Gastroesophageal sphincter (tissue), 4 donors: ENCODE measurements at regions not wholly inside any gene's neighbourhood (a gene's known extent, or its start where the extent isn't known, plus 50 kb on each side); places are given as distances from the start of the nearest gene placed in this dataset.

Experiments used
- ATAC-seq: fragments of 150-250 bp; one replicate; pipeline ENCODE4 v1.9.1; 2016; ENCODE audit warnings: mild to moderate bottlenecking, moderate library complexity
- H3K27ac ChIP-seq, 4 donors: fragments of 200-600 bp; sonication (generic) in 3 of 4; 1 replicate in 3 of 4; 2 replicates in 1 of 4; pipeline ENCODE4 v1.5.1; 2016 to 2019
- H3K27me3 ChIP-seq: fragments of 200-600 bp; sonication (generic); one replicate; pipeline ENCODE4 v1.5.1; 2019
- H3K36me3 ChIP-seq, 2 donors: fragments of 200-600 bp; sonication (generic); one replicate each; pipeline ENCODE4 v1.5.1; 2019; ENCODE audit warnings: control low read depth in 1 of 2
- H3K4me1 ChIP-seq, 3 donors: fragments of 200-600 bp; sonication (generic); 1 replicate in 2 of 3; 2 replicates in 1 of 3; pipeline ENCODE4 v1.5.1; 2016 to 2019; ENCODE audit warnings: control low read depth in 2 of 3
- H3K4me3 ChIP-seq, 2 donors: fragments of 200-600 bp; sonication (generic); one replicate each; pipeline ENCODE4 v1.5.1; 2019; ENCODE audit warnings: mild to moderate bottlenecking in 1 of 2, moderate library complexity in 1 of 2
- H3K9me3 ChIP-seq, 3 donors: fragments of 200-600 bp; sonication (generic); one replicate each; pipeline ENCODE4 v1.5.1; 2017 to 2019; ENCODE audit warnings: control low read depth in 2 of 3
- CTCF ChIP-seq, 4 experiments: fragments of 200-600 bp in 2 of 4; fragments of 450-650 bp in 2 of 4; sonication (generic) in 1 of 4; IDR thresholded peaks; one replicate each; pipeline ENCODE4 v1.5.1; 2017 to 2019; ENCODE audit warnings: antibody characterized with exemption in 4 of 4, mild to moderate bottlenecking in 2 of 4, moderate library complexity in 2 of 4
- EP300 ChIP-seq: sonication (generic); formaldehyde crosslinking; IDR thresholded peaks from one replicate; pipeline ENCODE4 v1.6.1; 2017; ENCODE audit warnings: antibody characterized with exemption, mild to moderate bottlenecking
- POLR2A ChIP-seq, 2 donors: fragments of 450-650 bp; IDR thresholded peaks; one replicate each; pipeline ENCODE4 v1.6.1; 2017; ENCODE audit warnings: antibody characterized with exemption in 2 of 2, mild to moderate bottlenecking in 2 of 2, moderate library complexity in 1 of 2
- POLR2AphosphoS5 ChIP-seq: sonication (generic); formaldehyde crosslinking; IDR thresholded peaks from one replicate; pipeline ENCODE4 v1.6.1; 2017; ENCODE audit warnings: antibody characterized with exemption
- WGBS, 2 donors: methylation state at CpG; one replicate each; pipeline ENCODE4 v1.1.5; 2018; ENCODE audit warnings: low coverage in 1 of 2; 5-methylcytosine and 5-hydroxymethylcytosine counted together

- no peaks in the 10 kb centered on the region for H3K36me3 ChIP-seq
- WGBS, 2 donors: 21 to 26% methylated on average over 4 of the region's 4 CpGs
- no peaks in the 10 kb centered on the region for H3K4me1 ChIP-seq
- no peaks in the 10 kb centered on the region for H3K27me3 ChIP-seq
- ATAC-seq: no peak
- no peak overlapping the region for H3K4me3 ChIP-seq
- H3K27ac ChIP-seq: no peak overlapping the region
- H3K9me3 ChIP-seq: no peaks in the 10 kb centered on the region
- TF ChIP-seq EP300 (no peak), CTCF (IDR thresholded peaks at IDR 0.05) (no peak), POLR2A (IDR thresholded peaks at IDR 0.05) (no peak), POLR2AphosphoS5 (no peak)
These were observed 496.2 kb upstream of the KLHL1 start for GRCh38 chr13:70604448-70604847.

GRCh38 chr13:70593716-70594115 is 485.5 kb upstream of the KLHL1 start:
- H3K36me3 ChIP-seq: no peaks in the 10 kb centered on the region
- ATAC-seq: no peak
- WGBS, 2 donors: 48 to 83% methylated on average over 2 of the region's 3 CpGs
- H3K27me3 ChIP-seq: no peaks in the 10 kb centered on the region
- no peaks in the 10 kb centered on the region for H3K9me3 ChIP-seq
- no peak overlapping the region for H3K27ac ChIP-seq
- H3K4me3 ChIP-seq: no peak overlapping the region
- TF ChIP-seq POLR2A (IDR thresholded peaks at IDR 0.05): no peak
- TF ChIP-seq EP300: no peak
- no peak for TF ChIP-seq POLR2AphosphoS5
- no peak for TF ChIP-seq CTCF (IDR thresholded peaks at IDR 0.05)
- H3K4me1 ChIP-seq: no peaks in the 10 kb centered on the region

- TF ChIP-seq POLR2A (IDR thresholded peaks at IDR 0.05) (no peak), POLR2AphosphoS5 (no peak), EP300 (no peak), CTCF (IDR thresholded peaks at IDR 0.05) (no peak)
- ATAC-seq: no peak
- no peaks in the 10 kb centered on the region for H3K9me3 ChIP-seq
- H3K4me1 ChIP-seq: no peaks in the 10 kb centered on the region
- H3K27ac ChIP-seq: no peak overlapping the region
- no peak overlapping the region for H3K4me3 ChIP-seq
- 89 to 90% methylated on average over 4 of the region's 4 CpGs for WGBS, 2 donors
- H3K27me3 ChIP-seq: no peaks in the 10 kb centered on the region
- no peaks in the 10 kb centered on the region for H3K36me3 ChIP-seq
These were observed 476.9 kb upstream of the KLHL1 start for GRCh38 chr13:70585109-70585508.

GRCh38 chr13:70580825-70581224 is 472.6 kb upstream of the KLHL1 start:
- TF ChIP-seq CTCF (IDR thresholded peaks at IDR 0.05): no peak
- no peak for TF ChIP-seq EP300
- TF ChIP-seq POLR2AphosphoS5: no peak
- no peak for TF ChIP-seq POLR2A (IDR thresholded peaks at IDR 0.05)
- Histone ChIP-seq H3K36me3 (no peaks in the 10 kb centered on the region), H3K27ac (no peak overlapping the region), H3K27me3 (no peaks in the 10 kb centered on the region), H3K9me3 (no peaks in the 10 kb centered on the region), H3K4me1 (no peaks in the 10 kb centered on the region), H3K4me3 (no peak overlapping the region)
- ATAC-seq: no peak

GRCh38 chr13:70579941-70580340 is 471.7 kb upstream of the KLHL1 start:
- Histone ChIP-seq H3K27me3 (no peaks in the 10 kb centered on the region), H3K36me3 (no peaks in the 10 kb centered on the region), H3K27ac (no peak overlapping the region), H3K4me1 (no peaks in the 10 kb centered on the region), H3K9me3 (no peaks in the 10 kb centered on the region), H3K4me3 (no peak overlapping the region)
- TF ChIP-seq EP300: no peak
- ATAC-seq: no peak
- WGBS, 2 donors: 69 to 78% methylated on average over 3 of the region's 3 CpGs

- Histone ChIP-seq H3K4me1 (no peaks in the 10 kb centered on the region), H3K27ac (no peak overlapping the region), H3K36me3 (no peaks in the 10 kb centered on the region), H3K9me3 (no peaks in the 10 kb centered on the region), H3K4me3 (no peak overlapping the region), H3K27me3 (no peaks in the 10 kb centered on the region)
- no peak for TF ChIP-seq POLR2AphosphoS5
- ATAC-seq: no peak
- WGBS, 2 donors: 85% methylated on average over 3 of the region's 3 CpGs; no CpG with 5 or more reads in 1 of the 2 donors
These were observed 463.0 kb upstream of the KLHL1 start for GRCh38 chr13:70571221-70571620.
